NCI-H146 treated with DMSO at 0.1 percent for 48 hours (cell line): ENCODE measurements at regions not wholly inside any gene's neighbourhood (a gene's known extent, or its start where the extent isn't known, plus 50 kb on each side); places are given as distances from the start of the nearest gene placed in this dataset.
"Not testable (repeated sequence)": the region's sequence is repeated elsewhere in the genome, so short reads cannot be mapped to it uniquely, and the experiment has no call there.

Source experiments
- DNase-seq: peaks from one replicate; lab custom pipeline; 2025; ENCODE audit not compliant: unreplicated experiment; lab: John Stamatoyannopoulos, UW

DNA sequence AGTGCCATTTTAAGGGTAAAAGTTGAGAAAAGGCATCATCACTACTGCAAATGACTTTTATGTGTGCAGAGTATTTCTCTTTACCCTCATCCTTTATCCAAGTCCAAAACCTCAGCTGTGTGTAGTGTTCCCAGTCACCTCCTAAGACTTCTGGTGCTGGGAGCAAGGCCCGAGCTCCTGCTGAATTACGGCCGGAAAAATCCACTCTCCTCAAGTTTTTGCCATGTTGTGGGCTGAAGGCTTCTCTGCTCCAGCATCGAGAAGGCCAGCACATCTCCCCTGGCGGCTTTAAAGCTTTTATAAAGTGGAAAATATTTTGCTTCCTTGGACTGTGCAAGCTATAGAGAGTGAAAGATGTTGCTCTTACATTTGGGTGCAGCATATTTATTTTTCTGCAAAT lies 153.2 kb upstream of the THBS2 start:
- DNase-seq = no peak

GRCh38 chr6:169406034-169406433 lies 152.4 kb upstream of the THBS2 start:
- DNase-seq = no peak

GRCh38 chr6:169404828-169405227 lies 151.2 kb upstream of the THBS2 start:
- DNase-seq = no peak

DNA sequence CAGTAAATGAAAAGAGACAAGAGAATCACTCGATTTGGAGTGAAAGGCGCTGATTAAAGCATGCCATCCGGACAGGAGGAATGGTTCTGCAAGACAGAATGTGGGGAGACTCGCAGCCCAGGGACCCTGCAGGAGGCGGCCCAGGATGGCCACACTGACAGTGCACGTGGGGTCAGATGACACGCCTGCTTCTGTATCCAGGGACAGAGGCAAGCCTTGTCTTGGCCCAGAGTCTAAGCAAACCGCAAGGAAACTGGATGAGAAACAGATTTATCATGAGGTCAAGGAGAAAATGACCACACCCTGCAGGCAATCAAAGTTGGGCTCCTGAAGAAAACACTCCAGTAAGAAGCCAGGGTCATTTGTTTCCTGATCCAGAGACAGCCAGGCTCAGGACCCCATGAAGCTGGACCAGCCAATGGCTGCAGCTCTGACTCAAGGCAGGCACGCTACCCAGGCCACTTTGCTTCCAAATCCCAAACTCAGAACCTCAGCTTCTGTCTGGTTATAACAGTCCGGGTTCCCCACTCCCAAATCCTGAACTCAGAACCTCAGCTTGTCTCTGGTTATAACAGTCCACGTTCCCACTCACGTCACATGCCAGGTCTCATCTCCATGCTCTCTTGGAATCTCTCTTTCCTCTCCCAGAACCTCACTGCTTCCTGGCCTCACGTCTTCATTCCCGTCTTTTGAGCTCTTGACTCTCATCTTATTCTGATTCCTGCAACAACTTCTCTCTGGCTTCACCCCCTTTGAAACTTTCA lies 144.9 kb upstream of the THBS2 start:
- DNase-seq = no peak

- DNase-seq = no peak
Measured at GRCh38 chr6:169397684-169398083, 144.0 kb upstream of the THBS2 start.

GRCh38 chr6:169396554-169397163 lies 143.0 kb upstream of the THBS2 start:
- DNase-seq = no peak

DNA sequence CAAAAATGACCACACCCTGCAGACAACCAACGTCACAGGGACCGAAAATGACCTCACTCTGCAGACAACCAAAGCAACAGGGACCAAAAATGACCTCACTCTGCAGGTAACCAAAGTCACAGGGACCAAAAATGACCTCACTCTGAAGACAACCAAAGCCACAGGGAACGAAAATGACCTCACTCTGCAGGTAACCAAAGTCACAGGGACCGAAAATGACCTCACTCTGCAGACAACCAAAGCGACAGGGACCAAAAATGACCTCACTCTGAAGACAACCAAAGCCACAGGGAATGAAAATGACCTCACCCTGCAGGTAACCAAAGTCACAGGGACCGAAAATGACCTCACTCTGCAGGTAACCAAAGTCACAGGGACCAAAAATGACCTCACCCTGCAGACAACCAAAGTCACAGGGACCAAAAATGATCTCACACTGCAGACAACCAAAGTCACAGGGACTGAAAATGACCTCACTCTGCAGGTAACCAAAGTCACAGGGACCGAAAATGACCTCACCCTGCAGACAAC lies 142.4 kb upstream of the THBS2 start:
- not testable (repeated sequence) for DNase-seq

GRCh38 chr6:169395080-169395805 lies 141.6 kb upstream of the THBS2 start:
- no peak for DNase-seq

- no peak for DNase-seq
Measured at GRCh38 chr6:169393753-169394152, 140.1 kb upstream of the THBS2 start.

DNA sequence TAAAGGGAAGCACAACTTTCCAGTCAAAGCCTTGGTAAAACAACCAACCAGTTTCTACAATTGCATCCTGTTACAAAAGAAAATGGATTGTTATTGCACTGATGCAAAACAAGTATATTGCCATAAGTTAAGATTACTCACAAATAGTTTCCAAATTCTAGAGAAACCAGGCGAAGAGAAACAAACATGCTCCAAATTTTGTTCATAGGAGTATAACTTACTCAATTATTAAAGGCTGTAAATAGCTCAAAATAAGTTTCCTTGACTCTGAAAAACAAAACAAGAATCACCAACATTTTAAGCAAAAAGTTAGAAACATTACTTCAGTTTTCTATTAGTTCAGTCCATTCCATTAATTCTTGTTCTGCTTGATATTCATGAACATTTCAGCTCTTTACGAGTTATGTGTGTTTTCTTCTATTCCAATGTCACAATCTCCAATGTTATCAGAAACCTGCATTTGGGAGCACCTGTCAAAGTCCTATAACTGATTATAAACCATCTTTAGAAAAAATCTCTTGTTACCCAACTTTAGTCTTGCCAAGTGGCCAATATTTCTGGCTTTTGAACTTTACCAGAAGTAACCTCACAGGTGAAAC lies 137.9 kb upstream of the THBS2 start:
- DNase-seq = no peak

- DNase-seq = no peak
Measured at GRCh38 chr6:169388395-169389166, 134.9 kb upstream of the THBS2 start.

DNA sequence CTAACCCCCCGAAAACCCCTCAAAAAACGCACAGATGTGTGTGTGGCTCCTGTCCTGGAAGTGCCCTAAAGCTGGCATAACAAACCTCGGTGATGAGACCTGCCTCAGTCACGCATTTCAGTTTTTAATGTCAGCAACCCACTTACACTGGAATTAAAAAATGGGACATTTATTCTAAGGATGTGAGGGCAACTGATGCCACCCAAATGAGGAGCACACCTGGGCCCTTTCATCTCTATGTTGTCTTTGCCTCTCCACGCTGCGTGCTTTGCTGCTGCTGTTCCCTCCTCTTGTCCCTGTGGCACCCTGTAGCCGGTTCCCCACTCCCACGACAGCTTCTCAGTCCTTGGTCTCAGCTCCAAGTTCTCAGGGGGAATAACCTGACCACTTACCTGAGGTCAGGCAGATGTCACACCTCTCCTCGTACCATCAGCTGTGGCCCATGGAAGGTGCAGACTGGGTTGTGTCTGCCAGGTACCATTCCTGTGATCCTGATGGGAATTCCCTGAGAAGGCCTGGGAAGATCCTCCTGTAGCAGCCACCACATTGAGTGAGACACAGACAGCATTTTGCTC lies 134.2 kb upstream of the THBS2 start:
- DNase-seq = no peak

- DNase-seq = no peak
Measured at GRCh38 chr6:169386411-169387057, 132.9 kb upstream of the THBS2 start.

DNA sequence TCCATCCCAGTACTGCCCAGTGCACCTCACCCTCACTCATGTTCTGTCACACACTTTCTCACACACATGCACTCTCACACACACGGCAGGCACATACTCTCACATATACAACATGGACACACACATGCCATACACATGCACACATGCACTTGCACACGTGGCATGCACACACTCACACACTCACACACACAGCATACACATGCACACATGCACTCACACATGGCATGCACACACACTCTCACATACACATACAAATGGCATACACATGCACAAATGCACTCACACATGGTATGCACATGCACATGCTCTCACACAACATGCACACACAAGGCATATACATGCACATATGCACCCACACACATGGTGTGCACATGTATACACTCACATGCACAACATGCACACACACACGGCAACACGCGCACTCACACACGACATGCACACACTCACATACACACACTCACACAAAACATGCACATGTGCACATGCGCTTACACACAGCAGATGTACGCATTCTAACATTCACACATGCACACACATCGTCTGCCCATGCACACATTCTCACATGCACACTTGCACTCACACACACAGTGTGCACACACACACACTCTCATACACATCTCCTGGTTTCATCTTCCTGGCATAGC lies 131.7 kb upstream of the THBS2 start:
- no peak for DNase-seq

- DNase-seq = no peak
Measured at GRCh38 chr6:169384291-169384690, 130.6 kb upstream of the THBS2 start.

GRCh38 chr6:169383265-169383664 lies 129.6 kb upstream of the THBS2 start:
- DNase-seq = no peak

- DNase-seq = no peak
Measured at GRCh38 chr6:169382735-169383134, 129.1 kb upstream of the THBS2 start.

DNA sequence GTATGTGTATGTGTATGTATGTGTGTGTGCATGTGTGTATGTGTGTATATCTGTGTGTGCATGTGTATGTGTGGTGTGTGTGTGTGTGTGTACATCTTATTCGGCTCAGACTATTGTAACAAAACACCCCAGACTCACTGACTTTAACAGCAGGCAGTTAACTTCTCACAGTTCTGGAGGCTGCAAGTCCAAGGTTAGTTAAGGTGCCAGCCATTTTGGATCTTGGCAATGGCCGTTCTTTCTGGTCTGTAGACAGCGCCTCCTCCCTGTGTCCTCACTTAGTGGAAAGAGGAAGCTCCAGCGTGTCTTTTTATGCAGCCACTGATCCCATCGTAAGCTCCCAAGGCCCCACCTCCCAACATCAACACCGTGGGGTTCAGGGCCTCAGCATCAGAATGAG lies 128.3 kb upstream of the THBS2 start:
- DNase-seq = no peak

GRCh38 chr6:169380493-169380892 lies 126.8 kb upstream of the THBS2 start:
- DNase-seq = no peak
